ENCODE measurements at regions not wholly inside any gene's neighbourhood (a gene's known extent, or its start where the extent isn't known, plus 50 kb on each side); places are given as distances from the start of the nearest gene placed in this dataset.

- TF ChIP-seq CTCF (IDR thresholded peaks at IDR 0.05) (no peak), POLR2A (IDR thresholded peaks at IDR 0.05) (no peak)
Observed at GRCh38 chr3:165624761-165625160, 212.5 kb downstream of the BCHE start.
